ENCODE measurements at regions not wholly inside any gene's neighbourhood (a gene's known extent, or its start where the extent isn't known, plus 50 kb on each side); places are given as distances from the start of the nearest gene placed in this dataset.

DNA sequence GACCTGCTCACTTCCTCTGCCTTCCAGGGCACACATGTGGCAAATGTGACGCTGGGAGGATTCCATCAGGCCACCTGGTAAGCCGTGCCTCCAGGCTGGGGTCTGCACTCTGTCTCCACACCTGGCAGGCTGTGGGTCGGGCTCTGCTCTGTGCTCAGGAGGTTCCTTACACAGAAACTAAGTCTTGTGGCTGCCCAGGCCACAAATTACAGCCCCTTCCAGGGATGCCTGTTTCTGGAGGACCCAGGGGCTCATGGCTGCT lies 58.2 kb downstream of the RMI2 start:
- Histone ChIP-seq H3K4me3 (ENCODE audit: low read depth, low read length, poor library complexity, severe bottlenecking) (no peak overlapping the region), H3K27me3 (replicated peaks; ENCODE audit: insufficient read depth, low read depth, low read length, poor library complexity) (no peaks in the 10 kb centered on the region), H3K4me1 (ENCODE audit: insufficient read depth, low read length, poor library complexity, severe bottlenecking) (peaks cover 3% of the 10 kb centered on the region), H3K27ac (ENCODE audit: low read depth, low read length, poor library complexity, severe bottlenecking) (no peak overlapping the region), H3K36me3 (ENCODE audit: insufficient read depth, low read length, poor library complexity, severe bottlenecking) (no peaks in the 10 kb centered on the region), H3K9me3 (ENCODE audit: low read depth, low read length, poor library complexity, severe bottlenecking) (no peaks in the 10 kb centered on the region)
- no peak for DNase-seq (ENCODE audit: low spot score)
- ChIA-PET CTCF (no interaction called here), POLR2A (ENCODE audit: low non-redundant PET) (no interaction called here)
- BruUV-seq (replicated peaks), result no TSS peak
- intact Hi-C loops (cut with micrococcal nuclease; ENCODE audit: unreplicated experiment), result loop anchor here (10.0 kb wide), 1 partner anchor 131 kb away; no protein-coding TSS in a partner anchor
- TF ChIP-seq EZH2 (IDR thresholded peaks at IDR 0.05; ENCODE audit: borderline replicate concordance, low read depth, low read length, poor library complexity, severe bottlenecking), result no peak

GRCh38 chr16:11403920-11404319 lies 58.7 kb downstream of the RMI2 start:
- CTCF ChIA-PET, result no interaction called here

GRCh38 chr16:11404603-11405002 lies 59.3 kb downstream of the RMI2 start:
- Histone ChIP-seq H3K36me3 (ENCODE audit: insufficient read depth, low read length, poor library complexity, severe bottlenecking) (no peaks in the 10 kb centered on the region), H3K27me3 (replicated peaks; ENCODE audit: insufficient read depth, low read depth, low read length, poor library complexity) (no peaks in the 10 kb centered on the region), H3K4me3 (ENCODE audit: low read depth, low read length, poor library complexity, severe bottlenecking) (no peak overlapping the region), H3K27ac (ENCODE audit: low read depth, low read length, poor library complexity, severe bottlenecking) (no peak overlapping the region), H3K4me1 (ENCODE audit: insufficient read depth, low read length, poor library complexity, severe bottlenecking) (peaks cover 9% of the 10 kb centered on the region), H3K9me3 (ENCODE audit: low read depth, low read length, poor library complexity, severe bottlenecking) (no peaks in the 10 kb centered on the region)
- no peak for DNase-seq (ENCODE audit: low spot score)
- TF ChIP-seq EZH2 (IDR thresholded peaks at IDR 0.05; ENCODE audit: borderline replicate concordance, low read depth, low read length, poor library complexity, severe bottlenecking), result no peak
- TF ChIP-seq, protein P1, sequence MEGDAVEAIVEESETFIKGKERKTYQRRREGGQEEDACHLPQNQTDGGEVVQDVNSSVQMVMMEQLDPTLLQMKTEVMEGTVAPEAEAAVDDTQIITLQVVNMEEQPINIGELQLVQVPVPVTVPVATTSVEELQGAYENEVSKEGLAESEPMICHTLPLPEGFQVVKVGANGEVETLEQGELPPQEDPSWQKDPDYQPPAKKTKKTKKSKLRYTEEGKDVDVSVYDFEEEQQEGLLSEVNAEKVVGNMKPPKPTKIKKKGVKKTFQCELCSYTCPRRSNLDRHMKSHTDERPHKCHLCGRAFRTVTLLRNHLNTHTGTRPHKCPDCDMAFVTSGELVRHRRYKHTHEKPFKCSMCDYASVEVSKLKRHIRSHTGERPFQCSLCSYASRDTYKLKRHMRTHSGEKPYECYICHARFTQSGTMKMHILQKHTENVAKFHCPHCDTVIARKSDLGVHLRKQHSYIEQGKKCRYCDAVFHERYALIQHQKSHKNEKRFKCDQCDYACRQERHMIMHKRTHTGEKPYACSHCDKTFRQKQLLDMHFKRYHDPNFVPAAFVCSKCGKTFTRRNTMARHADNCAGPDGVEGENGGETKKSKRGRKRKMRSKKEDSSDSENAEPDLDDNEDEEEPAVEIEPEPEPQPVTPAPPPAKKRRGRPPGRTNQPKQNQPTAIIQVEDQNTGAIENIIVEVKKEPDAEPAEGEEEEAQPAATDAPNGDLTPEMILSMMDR (conservative IDR thresholded peaks at IDR 0.05; ENCODE audit: low read depth, low read length), result no peak
- intact Hi-C loops (cut with micrococcal nuclease; ENCODE audit: unreplicated experiment), result loop anchor here (5.0 to 10.0 kb wide), 2 partner anchors 130 to 437 kb away; no protein-coding TSS in a partner anchor
- no TSS peak for BruUV-seq (replicated peaks)
- ChIA-PET CTCF (interaction anchor here (1.1 to 1.6 kb wide), 2 partner anchors 8 to 310 kb away, joined by 3 to 4 read pairs; no protein-coding TSS in a partner anchor), POLR2A (ENCODE audit: low non-redundant PET) (no interaction called here)

More at GRCh38 chr16:11403920-11404319, 58.7 kb downstream of the RMI2 start:
- intact Hi-C loops (cut with micrococcal nuclease; ENCODE audit: unreplicated experiment), result loop anchor here (10.0 kb wide), 1 partner anchor 131 kb away; no protein-coding TSS in a partner anchor
- Histone ChIP-seq H3K27ac (ENCODE audit: low read depth, low read length, poor library complexity, severe bottlenecking) (no peak overlapping the region), H3K9me3 (ENCODE audit: low read depth, low read length, poor library complexity, severe bottlenecking) (no peaks in the 10 kb centered on the region), H3K36me3 (ENCODE audit: insufficient read depth, low read length, poor library complexity, severe bottlenecking) (no peaks in the 10 kb centered on the region), H3K4me3 (ENCODE audit: low read depth, low read length, poor library complexity, severe bottlenecking) (no peak overlapping the region), H3K27me3 (replicated peaks; ENCODE audit: insufficient read depth, low read depth, low read length, poor library complexity) (no peaks in the 10 kb centered on the region), H3K4me1 (ENCODE audit: insufficient read depth, low read length, poor library complexity, severe bottlenecking) (peaks cover 7% of the 10 kb centered on the region)
- no TSS peak for BruUV-seq (replicated peaks)
- TF ChIP-seq, protein P1 (conservative IDR thresholded peaks at IDR 0.05; ENCODE audit: low read depth, low read length), result no peak
- TF ChIP-seq EZH2 (IDR thresholded peaks at IDR 0.05; ENCODE audit: borderline replicate concordance, low read depth, low read length, poor library complexity, severe bottlenecking), result no peak
- DNase-seq (ENCODE audit: low spot score), result no peak
- POLR2A ChIA-PET (ENCODE audit: low non-redundant PET), result no interaction called here

Measured in A673 (cell line).